ENCODE measurements at regions not wholly inside any gene's neighbourhood (a gene's known extent, or its start where the extent isn't known, plus 50 kb on each side); places are given as distances from the start of the nearest gene placed in this dataset.

DNA sequence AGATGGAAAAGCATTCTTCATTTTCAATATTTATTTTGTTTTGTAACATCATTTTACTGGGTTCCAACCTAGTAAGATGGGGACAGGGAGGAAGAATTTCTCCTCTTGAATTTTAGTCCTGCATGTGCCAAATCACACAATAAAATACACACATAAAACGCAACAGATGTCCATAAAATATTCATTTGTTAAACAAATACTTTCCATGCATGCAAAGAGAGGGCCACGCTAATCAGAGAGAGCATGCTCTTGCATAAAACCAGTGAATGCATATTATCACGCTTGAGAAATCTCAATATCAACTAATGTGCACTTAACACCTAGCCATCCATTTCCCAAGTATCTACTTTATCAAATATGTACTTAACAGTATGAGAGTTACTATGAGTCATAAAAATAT lies 212.6 kb upstream of the TARS1 start:
- DNase-seq (ENCODE audit: low spot score in 2 of 2), result no peak
- TF ChIP-seq, protein P1, sequence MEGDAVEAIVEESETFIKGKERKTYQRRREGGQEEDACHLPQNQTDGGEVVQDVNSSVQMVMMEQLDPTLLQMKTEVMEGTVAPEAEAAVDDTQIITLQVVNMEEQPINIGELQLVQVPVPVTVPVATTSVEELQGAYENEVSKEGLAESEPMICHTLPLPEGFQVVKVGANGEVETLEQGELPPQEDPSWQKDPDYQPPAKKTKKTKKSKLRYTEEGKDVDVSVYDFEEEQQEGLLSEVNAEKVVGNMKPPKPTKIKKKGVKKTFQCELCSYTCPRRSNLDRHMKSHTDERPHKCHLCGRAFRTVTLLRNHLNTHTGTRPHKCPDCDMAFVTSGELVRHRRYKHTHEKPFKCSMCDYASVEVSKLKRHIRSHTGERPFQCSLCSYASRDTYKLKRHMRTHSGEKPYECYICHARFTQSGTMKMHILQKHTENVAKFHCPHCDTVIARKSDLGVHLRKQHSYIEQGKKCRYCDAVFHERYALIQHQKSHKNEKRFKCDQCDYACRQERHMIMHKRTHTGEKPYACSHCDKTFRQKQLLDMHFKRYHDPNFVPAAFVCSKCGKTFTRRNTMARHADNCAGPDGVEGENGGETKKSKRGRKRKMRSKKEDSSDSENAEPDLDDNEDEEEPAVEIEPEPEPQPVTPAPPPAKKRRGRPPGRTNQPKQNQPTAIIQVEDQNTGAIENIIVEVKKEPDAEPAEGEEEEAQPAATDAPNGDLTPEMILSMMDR (IDR thresholded peaks at IDR 0.05), result no peak
- TF ChIP-seq POLR2A (IDR thresholded peaks at IDR 0.05), result no peak
- no peak overlapping the region for H3K4me3 ChIP-seq (ENCODE audit: low read depth, poor library complexity, severe bottlenecking)
- intact Hi-C loops (cut with DNase I; ENCODE audit: low total_unique reads), result no loop called here
- 87 to 88% methylated on average over 3 of the region's 3 CpGs for WGBS, 2 donors

DNA sequence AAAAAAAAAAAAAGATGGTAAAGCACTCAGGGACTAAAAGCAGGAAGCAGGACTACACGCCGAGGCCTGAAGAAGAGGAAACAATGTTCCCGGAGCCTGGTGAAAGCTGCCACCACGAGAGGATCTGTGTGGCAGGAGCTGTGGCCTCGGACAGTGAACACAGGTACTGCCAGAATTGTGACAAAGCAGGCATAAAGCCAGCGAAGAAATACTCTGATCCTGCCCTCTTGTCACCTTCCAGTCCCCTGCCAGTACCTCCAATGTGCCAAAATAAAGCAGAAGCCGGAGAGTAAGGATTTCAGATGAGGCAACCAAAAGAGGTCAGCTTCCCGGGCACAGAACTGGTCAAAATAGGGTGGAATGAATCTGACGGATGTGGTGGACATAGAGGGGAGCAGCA lies 211.5 kb upstream of the TARS1 start:
- H3K4me3 ChIP-seq (ENCODE audit: low read depth, poor library complexity, severe bottlenecking), result no peak overlapping the region
- WGBS, 2 donors, result 69 to 77% methylated on average over 9 of the region's 9 CpGs
- no peak for TF ChIP-seq POLR2A (IDR thresholded peaks at IDR 0.05)
- TF ChIP-seq, protein P1 (IDR thresholded peaks at IDR 0.05), result no peak
- no peak for DNase-seq (ENCODE audit: low spot score in 2 of 2)
- intact Hi-C loops (cut with DNase I; ENCODE audit: low total_unique reads), result no loop called here

DNA sequence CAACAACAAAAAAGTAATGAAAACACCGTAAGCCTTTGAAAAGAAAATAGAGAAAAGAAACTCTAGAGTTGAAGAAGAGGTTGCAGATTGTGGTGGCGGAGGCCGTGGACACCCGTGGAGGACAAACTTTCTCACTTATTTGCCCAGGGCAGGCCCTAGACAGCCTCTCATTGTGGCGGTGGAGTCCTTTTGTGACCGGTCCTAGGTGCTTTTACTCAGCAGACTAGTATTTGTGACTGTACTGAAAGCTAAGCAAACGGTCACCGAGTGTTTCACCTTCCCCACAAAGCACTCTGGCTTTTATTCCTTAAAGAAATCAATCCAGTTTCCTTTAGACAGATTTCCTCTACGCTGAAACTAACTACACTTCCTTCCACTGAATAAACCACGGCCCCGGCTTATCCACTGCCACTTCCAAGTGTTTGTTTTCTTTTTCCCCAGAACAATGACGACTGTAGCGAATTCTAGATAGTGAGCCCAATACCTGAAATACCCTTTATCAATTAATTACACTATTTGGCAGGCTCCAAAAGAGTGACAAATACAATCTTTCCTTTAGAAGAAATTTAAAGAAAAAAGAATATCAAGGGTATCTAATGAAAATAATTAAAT lies 210.2 kb upstream of the TARS1 start:
- WGBS, 2 donors, result 78 to 83% methylated on average over 13 of the region's 13 CpGs

DNA sequence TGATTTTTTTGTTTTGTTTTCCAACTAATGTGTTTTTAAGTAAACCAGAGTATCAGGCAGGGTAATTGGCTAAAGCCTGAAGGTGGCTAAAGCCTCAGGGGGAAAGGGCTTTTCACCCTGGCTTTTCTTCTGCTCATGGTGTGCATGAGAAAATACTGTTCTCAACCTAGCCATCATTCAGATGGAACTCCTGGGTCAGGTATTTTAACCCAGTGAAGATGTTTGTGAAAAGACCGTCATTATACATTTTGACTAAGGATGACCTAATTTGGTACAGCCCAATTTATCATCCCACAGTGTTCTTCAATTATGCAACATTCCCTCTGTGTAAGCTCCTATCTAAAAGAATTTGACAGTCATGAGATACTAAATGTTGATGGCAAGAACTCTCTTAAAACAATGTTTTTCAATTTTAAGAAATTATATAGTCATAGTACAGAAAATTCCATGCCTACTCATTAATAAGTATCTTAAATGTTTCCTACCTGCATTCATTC lies 209.5 kb upstream of the TARS1 start:
- H3K4me3 ChIP-seq (ENCODE audit: low read depth, poor library complexity, severe bottlenecking), result no peak overlapping the region
- DNase-seq (ENCODE audit: low spot score in 2 of 2), result no peak
- WGBS, 2 donors, result 73 to 88% methylated on average over 1 of the region's 1 CpG
- intact Hi-C loops (cut with DNase I; ENCODE audit: low total_unique reads), result no loop called here
- TF ChIP-seq, protein P1 (IDR thresholded peaks at IDR 0.05), result no peak
- TF ChIP-seq POLR2A (IDR thresholded peaks at IDR 0.05), result no peak

More for the DNA sequence above, 210.2 kb upstream of the TARS1 start:
- no peak overlapping the region for H3K4me3 ChIP-seq (ENCODE audit: low read depth, poor library complexity, severe bottlenecking)
- DNase-seq (ENCODE audit: low spot score in 2 of 2), result no peak
- no peak for TF ChIP-seq POLR2A (IDR thresholded peaks at IDR 0.05)
- TF ChIP-seq, protein P1 (IDR thresholded peaks at IDR 0.05), result no peak
- intact Hi-C loops (cut with DNase I; ENCODE audit: low total_unique reads), result no loop called here

DNA sequence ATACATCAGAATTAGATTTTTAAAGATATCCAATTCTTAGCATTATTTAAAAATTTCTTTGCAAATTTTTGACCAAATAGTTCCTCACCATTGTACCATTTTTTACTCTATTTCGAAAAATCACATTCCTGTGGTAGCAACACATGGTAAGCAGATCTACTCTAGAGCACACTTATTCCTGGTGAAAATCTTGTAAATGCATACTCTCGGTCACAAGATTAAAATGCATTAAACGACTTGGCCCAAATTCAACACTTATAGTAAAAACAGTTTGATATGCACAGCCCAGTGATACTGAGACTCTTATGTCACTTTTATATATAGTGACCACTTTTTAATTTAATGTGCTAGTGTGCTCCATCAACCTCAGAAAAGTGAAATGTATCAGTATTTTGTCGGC lies 208.8 kb upstream of the TARS1 start:
- WGBS, 2 donors, result 76 to 81% methylated on average over 4 of the region's 4 CpGs
- TF ChIP-seq POLR2A (IDR thresholded peaks at IDR 0.05), result no peak
- no peak overlapping the region for H3K4me3 ChIP-seq (ENCODE audit: low read depth, poor library complexity, severe bottlenecking)
- intact Hi-C loops (cut with DNase I; ENCODE audit: low total_unique reads), result no loop called here
- no peak for DNase-seq (ENCODE audit: low spot score in 2 of 2)

DNA sequence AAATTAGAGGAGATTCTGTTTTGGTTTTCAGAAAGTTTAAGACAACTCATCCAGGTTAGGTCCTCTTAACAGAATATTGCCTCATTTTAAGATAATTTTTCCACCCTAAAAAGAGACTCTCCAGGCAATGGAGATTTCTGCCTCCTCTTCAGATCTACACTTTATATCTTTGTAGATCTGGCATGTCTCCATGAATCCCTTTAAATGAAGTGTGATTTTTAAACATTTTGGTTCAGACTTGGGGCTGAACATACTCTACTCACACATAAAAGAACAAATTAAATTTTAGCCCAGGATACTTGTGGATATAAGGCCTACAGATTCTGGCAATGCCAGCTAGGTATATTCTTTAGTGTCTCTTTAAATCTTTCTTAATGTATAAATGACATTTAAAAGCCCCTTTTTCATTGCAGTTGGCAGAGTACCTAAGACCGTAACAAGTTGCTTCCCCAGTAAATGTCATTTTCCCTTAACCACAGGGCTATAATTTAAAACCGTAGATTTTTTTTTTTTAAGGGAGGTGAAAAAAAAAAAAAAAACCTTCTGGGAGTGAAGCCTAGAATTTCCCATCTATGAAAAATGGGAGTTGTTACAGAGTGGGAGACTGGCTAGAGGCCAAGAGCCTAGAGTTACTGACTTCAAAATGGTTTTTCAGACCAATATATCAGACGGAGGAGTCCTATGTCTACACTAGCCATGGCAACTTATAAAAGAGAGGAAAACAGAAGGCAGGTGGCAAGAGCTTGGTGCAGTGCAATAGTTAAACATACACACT lies 207.8 kb upstream of the TARS1 start:
- WGBS, 2 donors, result 60 to 67% methylated on average over 3 of the region's 3 CpGs
- H3K4me3 ChIP-seq (ENCODE audit: low read depth, poor library complexity, severe bottlenecking), result no peak overlapping the region
- no peak for TF ChIP-seq POLR2A (IDR thresholded peaks at IDR 0.05)
- TF ChIP-seq, protein P1 (IDR thresholded peaks at IDR 0.05), result no peak
- intact Hi-C loops (cut with DNase I; ENCODE audit: low total_unique reads), result no loop called here
- DNase-seq (ENCODE audit: low spot score in 2 of 2), result no peak

Measured in lower leg skin (tissue), 4 donors.